ENCODE measurements at regions not wholly inside any gene's neighbourhood (a gene's known extent, or its start where the extent isn't known, plus 50 kb on each side); places are given as distances from the start of the nearest gene placed in this dataset.

DNA sequence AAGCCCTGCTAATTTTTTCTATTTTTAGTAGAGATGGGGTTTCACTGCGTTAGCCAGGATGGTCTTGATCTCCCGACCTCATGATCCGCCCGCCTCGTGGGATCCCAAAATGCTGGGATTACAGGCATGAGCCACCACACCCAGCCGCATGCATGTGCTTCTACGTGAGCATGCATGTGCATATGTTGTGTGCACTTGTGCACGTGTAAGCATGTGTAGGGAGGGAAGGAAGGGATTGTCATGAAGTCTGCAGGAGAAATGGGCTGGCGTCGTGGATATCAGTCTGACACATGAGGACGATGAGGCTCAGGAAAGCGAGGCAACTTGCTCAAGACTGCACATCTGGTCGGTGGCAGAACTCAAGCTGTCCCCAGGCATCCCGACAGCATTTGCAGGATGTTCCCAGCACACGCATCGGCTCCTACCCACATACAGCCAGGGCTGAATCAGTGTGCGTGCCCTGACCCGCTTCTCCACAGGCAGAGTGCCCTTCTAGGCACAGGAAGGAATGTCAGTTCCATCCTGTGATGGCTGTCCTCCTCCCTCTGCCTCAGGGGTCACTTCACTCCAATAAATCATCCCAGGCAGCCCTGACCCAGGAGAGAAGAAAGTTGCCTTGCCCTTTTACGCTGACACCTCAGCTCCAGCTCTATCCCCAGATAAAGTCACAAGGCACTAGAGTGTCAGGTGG lies 49.9 kb upstream of the SLC14A2 start:
- TF ChIP-seq POLR2A (IDR thresholded peaks at IDR 0.05), result no peak
- TF ChIP-seq, protein P1, sequence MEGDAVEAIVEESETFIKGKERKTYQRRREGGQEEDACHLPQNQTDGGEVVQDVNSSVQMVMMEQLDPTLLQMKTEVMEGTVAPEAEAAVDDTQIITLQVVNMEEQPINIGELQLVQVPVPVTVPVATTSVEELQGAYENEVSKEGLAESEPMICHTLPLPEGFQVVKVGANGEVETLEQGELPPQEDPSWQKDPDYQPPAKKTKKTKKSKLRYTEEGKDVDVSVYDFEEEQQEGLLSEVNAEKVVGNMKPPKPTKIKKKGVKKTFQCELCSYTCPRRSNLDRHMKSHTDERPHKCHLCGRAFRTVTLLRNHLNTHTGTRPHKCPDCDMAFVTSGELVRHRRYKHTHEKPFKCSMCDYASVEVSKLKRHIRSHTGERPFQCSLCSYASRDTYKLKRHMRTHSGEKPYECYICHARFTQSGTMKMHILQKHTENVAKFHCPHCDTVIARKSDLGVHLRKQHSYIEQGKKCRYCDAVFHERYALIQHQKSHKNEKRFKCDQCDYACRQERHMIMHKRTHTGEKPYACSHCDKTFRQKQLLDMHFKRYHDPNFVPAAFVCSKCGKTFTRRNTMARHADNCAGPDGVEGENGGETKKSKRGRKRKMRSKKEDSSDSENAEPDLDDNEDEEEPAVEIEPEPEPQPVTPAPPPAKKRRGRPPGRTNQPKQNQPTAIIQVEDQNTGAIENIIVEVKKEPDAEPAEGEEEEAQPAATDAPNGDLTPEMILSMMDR (IDR thresholded peaks at IDR 0.05 in 4 of 5, conservative IDR thresholded peaks at IDR 0.05 in 1 of 5), result no peak
